Naive B cell (primary cell): ENCODE measurements at regions not wholly inside any gene's neighbourhood (a gene's known extent, or its start where the extent isn't known, plus 50 kb on each side); places are given as distances from the start of the nearest gene placed in this dataset.
A peak's percentile ranks its signal among the peaks of the same experiment; 100 is the strongest.

ENCODE experiments used
- ATAC-seq, 2 donors: fragments of 150-1000 bp; cut with Tn5 transposase; 2 replicates each; pipeline ENCODE4 v1.10.0; 2021; ENCODE audit warnings: low read depth in 2 of 2, mild to moderate bottlenecking in 2 of 2, moderate library complexity in 2 of 2
- DNase-seq: peaks from one replicate; pipeline ENCODE4 v3.0.0; 2022
- H3K27ac Mint-ChIP-seq, 6 donors: one replicate each; pipeline ENCODE4 v1.8.0; 2020 to 2022; ENCODE audit warnings: mild to moderate bottlenecking in 6 of 6, mixed read lengths in 6 of 6, moderate library complexity in 5 of 6, inconsistent platforms in 2 of 6
- H3K27me3 Mint-ChIP-seq, 3 donors: one replicate each; pipeline ENCODE4 v1.8.0; 2021 to 2022; ENCODE audit warnings: mixed read lengths in 3 of 3, mild to moderate bottlenecking in 1 of 3
- H3K36me3 Mint-ChIP-seq, 2 donors: one replicate each; pipeline ENCODE4 v1.8.0; 2020 to 2022; ENCODE audit warnings: mixed read lengths in 2 of 2, inconsistent platforms in 1 of 2, mild to moderate bottlenecking in 1 of 2
- H3K4me1 Mint-ChIP-seq, 3 donors: one replicate each; pipeline ENCODE4 v1.8.0; 2020 to 2022; ENCODE audit warnings: mixed read lengths in 3 of 3, inconsistent platforms in 1 of 3, mild to moderate bottlenecking in 1 of 3, moderate library complexity in 1 of 3
- H3K4me3 Mint-ChIP-seq, 8 donors: one replicate each; pipeline ENCODE4 v1.8.0; 2020 to 2022; ENCODE audit warnings: mild to moderate bottlenecking in 8 of 8, mixed read lengths in 8 of 8, moderate library complexity in 8 of 8, inconsistent platforms in 2 of 8
- H3K9me3 Mint-ChIP-seq, 7 donors: one replicate each; pipeline ENCODE4 v1.8.0; 2020 to 2022; ENCODE audit warnings: mixed read lengths in 7 of 7, mild to moderate bottlenecking in 5 of 7, inconsistent platforms in 2 of 7, moderate library complexity in 1 of 7

GRCh38 chr3:189082666-189083427, 88.9 kb upstream of the TPRG1 start:
- Mint-ChIP-seq H3K27me3 (peaks cover 0 to 13% (median 5%) of the 10 kb centered on the region in 3 donors), H3K4me1 (no peaks in the 10 kb centered on the region), H3K36me3 (no peaks in the 10 kb centered on the region), H3K4me3 (no peak overlapping the region), H3K27ac (no peak overlapping the region), H3K9me3 (peaks cover 0 to 9% (median 2%) of the 10 kb centered on the region in 7 donors)
- no peak for DNase-seq
- no peak for ATAC-seq

GRCh38 chr3:189084620-189085019, 87.2 kb upstream of the TPRG1 start:
- peaks cover 0 to 10% (median 4%) of the 10 kb centered on the region in 7 donors for H3K9me3 Mint-ChIP-seq
- H3K4me3 Mint-ChIP-seq, result no peak overlapping the region
- no peak for ATAC-seq
- no peaks in the 10 kb centered on the region for H3K36me3 Mint-ChIP-seq
- no peaks in the 10 kb centered on the region for H3K27me3 Mint-ChIP-seq
- DNase-seq, result no peak
- no peak overlapping the region for H3K27ac Mint-ChIP-seq
- no peaks in the 10 kb centered on the region for H3K4me1 Mint-ChIP-seq

GRCh38 chr3:189092547-189092946, 79.2 kb upstream of the TPRG1 start:
- H3K36me3 Mint-ChIP-seq, result no peaks in the 10 kb centered on the region
- H3K27ac Mint-ChIP-seq, result peak overlapping the region in 1 of 6 donors; percentile 57
- H3K9me3 Mint-ChIP-seq, result peaks cover 0 to 5% (median 2%) of the 10 kb centered on the region in 7 donors
- DNase-seq (no peak), ATAC-seq (no peak)
- H3K4me3 Mint-ChIP-seq, result no peak overlapping the region
- H3K4me1 Mint-ChIP-seq, result no peaks in the 10 kb centered on the region
- peaks cover 25 to 36% (median 27%) of the 10 kb centered on the region in 3 donors for H3K27me3 Mint-ChIP-seq

- no peaks in the 10 kb centered on the region for H3K36me3 Mint-ChIP-seq
- no peaks in the 10 kb centered on the region for H3K9me3 Mint-ChIP-seq
- H3K4me3 Mint-ChIP-seq, result no peak overlapping the region
- ATAC-seq (no peak), DNase-seq (no peak)
- H3K4me1 Mint-ChIP-seq, result no peaks in the 10 kb centered on the region
- no peak overlapping the region for H3K27ac Mint-ChIP-seq
- peaks cover 25 to 44% (median 33%) of the 10 kb centered on the region in 3 donors for H3K27me3 Mint-ChIP-seq
These were observed 77.2 kb upstream of the TPRG1 start for GRCh38 chr3:189094539-189094938.

- no peaks in the 10 kb centered on the region for H3K4me1 Mint-ChIP-seq
These were observed 75.7 kb upstream of the TPRG1 start for GRCh38 chr3:189096092-189096491.

GRCh38 chr3:189099031-189099471, 72.7 kb upstream of the TPRG1 start:
- no peak overlapping the region for H3K27ac Mint-ChIP-seq
- no peaks in the 10 kb centered on the region for H3K4me1 Mint-ChIP-seq
- ATAC-seq (no peak), DNase-seq (no peak)
- no peaks in the 10 kb centered on the region for H3K36me3 Mint-ChIP-seq
- peaks cover 4 to 43% (median 32%) of the 10 kb centered on the region in 3 donors for H3K27me3 Mint-ChIP-seq
- H3K4me3 Mint-ChIP-seq, result no peak overlapping the region
- H3K9me3 Mint-ChIP-seq, result peaks cover 0 to 4% (median 0%) of the 10 kb centered on the region in 7 donors

More at GRCh38 chr3:189096092-189096491, 75.7 kb upstream of the TPRG1 start:
- Mint-ChIP-seq H3K36me3 (no peaks in the 10 kb centered on the region), H3K27me3 (peaks cover 25 to 49% (median 36%) of the 10 kb centered on the region in 3 donors), H3K4me3 (peak overlapping the region in 1 of 8 donors; percentile 2), H3K27ac (peak overlapping the region in 1 of 6 donors; percentile 3), H3K9me3 (peaks cover 0 to 3% (median 0%) of the 10 kb centered on the region in 7 donors)
- no peak for ATAC-seq
- no peak for DNase-seq

GRCh38 chr3:189099505-189100290, 72.1 kb upstream of the TPRG1 start:
- peaks cover 0 to 4% (median 0%) of the 10 kb centered on the region in 7 donors for H3K9me3 Mint-ChIP-seq
- peaks cover 2 to 48% (median 30%) of the 10 kb centered on the region in 3 donors for H3K27me3 Mint-ChIP-seq
- H3K27ac Mint-ChIP-seq, result no peak overlapping the region
- H3K4me1 Mint-ChIP-seq, result no peaks in the 10 kb centered on the region
- DNase-seq (no peak), ATAC-seq (no peak)
- no peaks in the 10 kb centered on the region for H3K36me3 Mint-ChIP-seq
- no peak overlapping the region for H3K4me3 Mint-ChIP-seq

GRCh38 chr3:189100866-189101265, 70.9 kb upstream of the TPRG1 start:
- H3K27ac Mint-ChIP-seq, result no peak overlapping the region
- peaks cover 5 to 42% (median 34%) of the 10 kb centered on the region in 3 donors for H3K27me3 Mint-ChIP-seq
- no peak for DNase-seq
- no peak overlapping the region for H3K4me3 Mint-ChIP-seq
- H3K9me3 Mint-ChIP-seq, result peaks cover 0 to 4% (median 0%) of the 10 kb centered on the region in 7 donors
- ATAC-seq, result no peak
- no peaks in the 10 kb centered on the region for H3K4me1 Mint-ChIP-seq
- H3K36me3 Mint-ChIP-seq, result no peaks in the 10 kb centered on the region

- Mint-ChIP-seq H3K4me3 (no peak overlapping the region), H3K4me1 (no peaks in the 10 kb centered on the region), H3K9me3 (peaks cover 0 to 4% (median 0%) of the 10 kb centered on the region in 7 donors), H3K27ac (no peak overlapping the region), H3K27me3 (peaks cover 5 to 35% (median 30%) of the 10 kb centered on the region in 3 donors), H3K36me3 (no peaks in the 10 kb centered on the region)
- ATAC-seq (no peak), DNase-seq (no peak)
These were observed 70.2 kb upstream of the TPRG1 start for GRCh38 chr3:189101594-189101993.

- Mint-ChIP-seq H3K4me3 (no peak overlapping the region), H3K27me3 (peaks cover 5 to 30% (median 29%) of the 10 kb centered on the region in 3 donors), H3K27ac (no peak overlapping the region), H3K4me1 (no peaks in the 10 kb centered on the region), H3K36me3 (no peaks in the 10 kb centered on the region), H3K9me3 (peaks cover 0 to 4% (median 0%) of the 10 kb centered on the region in 7 donors)
- no peak for ATAC-seq
- no peak for DNase-seq
These were observed 68.6 kb upstream of the TPRG1 start for GRCh38 chr3:189103208-189103607.

GRCh38 chr3:189108067-189108466, 63.7 kb upstream of the TPRG1 start:
- H3K27ac Mint-ChIP-seq, result no peak overlapping the region
- no peak for ATAC-seq
- H3K4me3 Mint-ChIP-seq, result no peak overlapping the region
- no peak for DNase-seq
- peaks cover 0 to 3% (median 0%) of the 10 kb centered on the region in 7 donors for H3K9me3 Mint-ChIP-seq
- no peaks in the 10 kb centered on the region for H3K4me1 Mint-ChIP-seq
- peaks cover 25 to 32% (median 27%) of the 10 kb centered on the region in 3 donors for H3K27me3 Mint-ChIP-seq
- H3K36me3 Mint-ChIP-seq, result no peaks in the 10 kb centered on the region

- H3K36me3 Mint-ChIP-seq, result no peaks in the 10 kb centered on the region
- H3K27ac Mint-ChIP-seq, result no peak overlapping the region
- H3K4me3 Mint-ChIP-seq, result no peak overlapping the region
These were observed 63.0 kb upstream of the TPRG1 start for GRCh38 chr3:189108735-189109134.

GRCh38 chr3:189109145-189109544, 62.6 kb upstream of the TPRG1 start:
- DNase-seq, result no peak
- H3K9me3 Mint-ChIP-seq, result peaks cover 0 to 3% (median 0%) of the 10 kb centered on the region in 7 donors
- H3K4me1 Mint-ChIP-seq, result no peaks in the 10 kb centered on the region
- H3K27ac Mint-ChIP-seq, result no peak overlapping the region
- no peak for ATAC-seq
- no peaks in the 10 kb centered on the region for H3K36me3 Mint-ChIP-seq
- H3K27me3 Mint-ChIP-seq, result peaks cover 23 to 27% (median 24%) of the 10 kb centered on the region in 3 donors
- no peak overlapping the region for H3K4me3 Mint-ChIP-seq

More at GRCh38 chr3:189108735-189109134, 63.0 kb upstream of the TPRG1 start:
- Mint-ChIP-seq H3K4me1 (no peaks in the 10 kb centered on the region), H3K9me3 (peaks cover 0 to 3% (median 0%) of the 10 kb centered on the region in 7 donors), H3K27me3 (peaks cover 23 to 27% (median 27%) of the 10 kb centered on the region in 3 donors)
- no peak for ATAC-seq
- no peak for DNase-seq
